Keratinocyte (primary cell): ENCODE measurements at regions not wholly inside any gene's neighbourhood (a gene's known extent, or its start where the extent isn't known, plus 50 kb on each side); places are given as distances from the start of the nearest gene placed in this dataset.

ENCODE experiments used
- DNase-seq: peaks from one replicate; pipeline ENCODE4 v3.0.0-alpha.2; 2011; ENCODE audit warnings: low read depth, missing footprints, low spot score
- FAIRE-seq: peaks from 2 replicates; lab custom pipeline; 2011; peaks lifted over from hg19 to GRCh38; lab: Jason Lieb, UNC
- H2AFZ ChIP-seq: 2 replicates; pipeline ENCODE4 v1.6.0; 2012; ENCODE audit warnings: low read length, control low read depth, inconsistent platforms; ENCODE audit not compliant: control insufficient read depth
- H3K27ac ChIP-seq: 2 replicates; pipeline ENCODE4 v1.5.1; 2011; ENCODE audit warnings: low read length; ENCODE audit not compliant: control insufficient read depth, insufficient read depth
- H3K27me3 ChIP-seq: 3 replicates; pipeline ENCODE4 v1.6.0; 2011; ENCODE audit warnings: low read length; ENCODE audit not compliant: control insufficient read depth, insufficient read depth; ENCODE audit errors: extremely low read depth
- H3K36me3 ChIP-seq, 2 experiments: 2 replicates in 1 of 2; 3 replicates in 1 of 2; pipeline ENCODE4 v1.5.1; 2011; ENCODE audit warnings: low read length in 2 of 2, mild to moderate bottlenecking in 1 of 2; ENCODE audit not compliant: control insufficient read depth in 2 of 2, insufficient read depth in 2 of 2; ENCODE audit errors: extremely low read depth in 1 of 2
- H3K4me1 ChIP-seq: 3 replicates; pipeline ENCODE4 v1.5.1; 2011; ENCODE audit warnings: low read length; ENCODE audit not compliant: control insufficient read depth, insufficient read depth; ENCODE audit errors: extremely low read depth
- H3K4me2 ChIP-seq: 3 replicates; pipeline ENCODE4 v1.6.0; 2011; ENCODE audit warnings: low read depth, low read length; ENCODE audit not compliant: control insufficient read depth, insufficient read depth; ENCODE audit errors: extremely low read depth
- H3K4me3 ChIP-seq, 3 experiments: fragments of 200-600 bp in 1 of 3; sonication (generic) in 1 of 3; 2 replicates in 2 of 3; 3 replicates in 1 of 3; pipeline ENCODE4 v1.5.1; 2011 to 2016; ENCODE audit warnings: low read length in 3 of 3, mild to moderate bottlenecking in 3 of 3, control low read depth in 2 of 3, inconsistent platforms in 1 of 3, low read depth in 1 of 3, mixed read lengths in 1 of 3, mixed run types in 1 of 3, moderate library complexity in 1 of 3; ENCODE audit not compliant: control insufficient read depth in 2 of 3, insufficient read depth in 2 of 3; ENCODE audit errors: extremely low read depth in 1 of 3
- H3K79me2 ChIP-seq: 2 replicates; pipeline ENCODE4 v1.6.0; 2012; ENCODE audit warnings: low read length; ENCODE audit not compliant: control insufficient read depth, insufficient read depth
- H3K9ac ChIP-seq: 3 replicates; pipeline ENCODE4 v1.6.0; 2011; ENCODE audit warnings: low read length; ENCODE audit not compliant: control insufficient read depth, insufficient read depth; ENCODE audit errors: extremely low read depth
- H3K9me1 ChIP-seq: 3 replicates; pipeline ENCODE4 v1.6.0; 2011; ENCODE audit warnings: low read length; ENCODE audit not compliant: control insufficient read depth, insufficient read depth; ENCODE audit errors: extremely low read depth
- H3K9me3 ChIP-seq: 2 replicates; pipeline ENCODE4 v1.5.1; 2012; ENCODE audit warnings: low read depth, low read length; ENCODE audit not compliant: control insufficient read depth
- H4K20me1 ChIP-seq: 3 replicates; pipeline ENCODE4 v1.6.0; 2011; ENCODE audit warnings: low read length; ENCODE audit not compliant: control insufficient read depth, insufficient read depth; ENCODE audit errors: extremely low read depth
- EZH2 ChIP-seq: IDR thresholded peaks from one replicate; pipeline ENCODE4 v1.6.1; 2012; ENCODE audit warnings: inconsistent platforms, mild to moderate bottlenecking, low read length, moderate library complexity
- dilution Hi-C: fragments of 300-500 bp; cut with MboI; formaldehyde crosslinking; loops from one replicate; pipeline ENCODE4 v1.7.0; 2020; ENCODE audit warnings: low sequenced_read_pairs; ENCODE audit not compliant: extremely low pct_ligation_motif_present
- TF ChIP-seq, protein P1 (sequence below), 3 experiments: IDR thresholded peaks in 1 of 3; conservative IDR thresholded peaks in 1 of 3; optimal IDR thresholded peaks in 1 of 3; 2 replicates in 2 of 3; 3 replicates in 1 of 3; pipeline versions ENCODE3 to v1.5.1; 2011; ENCODE audit warnings: low read length in 3 of 3, mild to moderate bottlenecking in 3 of 3, moderate library complexity in 2 of 3, control low read depth in 1 of 3, inconsistent platforms in 1 of 3; ENCODE audit not compliant: insufficient read depth in 2 of 3; ENCODE audit errors: extremely low read depth in 1 of 3

DNA sequence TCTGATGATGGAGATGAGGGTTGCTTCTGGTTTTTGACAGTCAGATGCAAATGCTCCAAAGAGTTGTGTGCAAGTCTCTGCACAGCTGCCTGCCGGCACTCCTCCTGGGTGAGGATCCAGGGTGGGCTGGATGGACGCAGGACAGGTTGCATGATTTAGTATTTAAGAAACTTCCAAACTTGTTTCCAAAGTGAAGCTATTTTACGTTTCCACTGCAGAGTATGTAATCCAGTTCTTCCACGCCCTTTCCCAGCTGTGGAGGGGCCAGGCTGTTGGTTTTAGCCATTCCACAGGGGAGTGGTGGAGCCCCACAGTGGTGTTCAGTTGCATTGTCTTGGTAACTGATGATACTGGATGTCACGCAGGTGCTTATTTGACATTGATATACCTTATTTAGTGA, 157.3 kb downstream of the THBS2 start:
- Histone ChIP-seq H3K27ac (no peak overlapping the region), H3K4me2 (no peak overlapping the region), H3K9ac (no peak overlapping the region), H3K36me3 (no peaks in the 10 kb centered on the region), H2AFZ (no peak overlapping the region), H3K27me3 (no peaks in the 10 kb centered on the region), H3K4me3 (no peak overlapping the region), H3K9me3 (no peaks in the 10 kb centered on the region), H3K9me1 (no peaks in the 10 kb centered on the region), H4K20me1 (no peaks in the 10 kb centered on the region), H3K79me2 (no peaks in the 10 kb centered on the region), H3K4me1 (no peaks in the 10 kb centered on the region)
- FAIRE-seq (no peak), DNase-seq (no peak)
- TF ChIP-seq EZH2, result no peak
- TF ChIP-seq, protein P1, sequence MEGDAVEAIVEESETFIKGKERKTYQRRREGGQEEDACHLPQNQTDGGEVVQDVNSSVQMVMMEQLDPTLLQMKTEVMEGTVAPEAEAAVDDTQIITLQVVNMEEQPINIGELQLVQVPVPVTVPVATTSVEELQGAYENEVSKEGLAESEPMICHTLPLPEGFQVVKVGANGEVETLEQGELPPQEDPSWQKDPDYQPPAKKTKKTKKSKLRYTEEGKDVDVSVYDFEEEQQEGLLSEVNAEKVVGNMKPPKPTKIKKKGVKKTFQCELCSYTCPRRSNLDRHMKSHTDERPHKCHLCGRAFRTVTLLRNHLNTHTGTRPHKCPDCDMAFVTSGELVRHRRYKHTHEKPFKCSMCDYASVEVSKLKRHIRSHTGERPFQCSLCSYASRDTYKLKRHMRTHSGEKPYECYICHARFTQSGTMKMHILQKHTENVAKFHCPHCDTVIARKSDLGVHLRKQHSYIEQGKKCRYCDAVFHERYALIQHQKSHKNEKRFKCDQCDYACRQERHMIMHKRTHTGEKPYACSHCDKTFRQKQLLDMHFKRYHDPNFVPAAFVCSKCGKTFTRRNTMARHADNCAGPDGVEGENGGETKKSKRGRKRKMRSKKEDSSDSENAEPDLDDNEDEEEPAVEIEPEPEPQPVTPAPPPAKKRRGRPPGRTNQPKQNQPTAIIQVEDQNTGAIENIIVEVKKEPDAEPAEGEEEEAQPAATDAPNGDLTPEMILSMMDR (optimal IDR thresholded peaks at IDR 0.05 in 1 of 3, IDR thresholded peaks at IDR 0.05 in 1 of 3, conservative IDR thresholded peaks at IDR 0.05 in 1 of 3; ENCODE audit: extremely low read depth in 1 of 3, insufficient read depth in 2 of 3, low read length in 3 of 3), result peak in 1 of 3 experiments; percentile 6
- dilution Hi-C loops, result no loop called here

DNA sequence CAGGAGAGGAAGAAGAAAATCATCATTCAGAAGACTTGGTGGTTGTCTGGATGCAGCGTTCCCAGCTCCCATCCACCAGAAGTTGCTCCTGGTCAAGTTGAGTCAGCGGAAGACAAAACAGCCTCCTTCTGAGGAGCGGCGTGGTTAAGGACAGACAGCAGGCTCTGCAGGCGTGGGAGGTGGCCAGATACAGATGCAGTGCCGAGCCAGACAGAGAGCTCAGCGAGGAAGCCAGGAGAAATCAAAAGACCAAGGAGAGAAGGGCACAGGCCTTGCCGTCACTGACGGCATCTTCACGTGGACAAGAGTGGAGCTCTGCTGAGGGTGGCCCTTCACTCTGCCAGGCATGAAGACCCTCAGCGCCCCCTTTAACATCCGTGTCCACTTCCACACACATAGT, 158.5 kb downstream of the THBS2 start:
- Histone ChIP-seq H3K79me2 (no peaks in the 10 kb centered on the region), H4K20me1 (no peaks in the 10 kb centered on the region), H2AFZ (no peak overlapping the region), H3K4me2 (no peak overlapping the region), H3K36me3 (no peaks in the 10 kb centered on the region), H3K9me1 (no peaks in the 10 kb centered on the region), H3K4me3 (no peak overlapping the region), H3K9ac (no peak overlapping the region), H3K27ac (no peak overlapping the region), H3K9me3 (peaks cover 2% of the 10 kb centered on the region), H3K4me1 (no peaks in the 10 kb centered on the region), H3K27me3 (no peaks in the 10 kb centered on the region)
- TF ChIP-seq EZH2, result no peak
- TF ChIP-seq, protein P1 (optimal IDR thresholded peaks at IDR 0.05 in 1 of 3, IDR thresholded peaks at IDR 0.05 in 1 of 3, conservative IDR thresholded peaks at IDR 0.05 in 1 of 3; ENCODE audit: extremely low read depth in 1 of 3, insufficient read depth in 2 of 3, low read length in 3 of 3), result no peak
- dilution Hi-C loops, result no loop called here
- FAIRE-seq (no peak), DNase-seq (no peak)
